Fibroblast of skin of left biceps (primary cell): ENCODE measurements at regions not wholly inside any gene's neighbourhood (a gene's known extent, or its start where the extent isn't known, plus 50 kb on each side); places are given as distances from the start of the nearest gene placed in this dataset.
"Not testable (repeated sequence)": the region's sequence is repeated elsewhere in the genome, so short reads cannot be mapped to it uniquely, and the experiment has no call there.

Source experiments
- DNase-seq, 2 experiments: peaks; one replicate each; pipeline ENCODE4 v3.0.0-alpha.2; 2013; ENCODE audit warnings: low read depth in 2 of 2

GRCh38 chr5:100379254-100379858 is 155.8 kb upstream of the FAM174A start:
- not testable (repeated sequence) for DNase-seq

- not testable (repeated sequence) for DNase-seq
Observed at GRCh38 chr5:100364757-100365478, 170.3 kb upstream of the FAM174A start.

- DNase-seq: not testable (repeated sequence)
Observed at GRCh38 chr5:100364343-100364742, 170.8 kb upstream of the FAM174A start.

- not testable (repeated sequence) for DNase-seq
Observed at GRCh38 chr5:100359998-100360397, 175.2 kb upstream of the FAM174A start.

- not testable (repeated sequence) for DNase-seq
Observed at GRCh38 chr5:100346269-100346668, 188.9 kb upstream of the FAM174A start.

- DNase-seq: not testable (repeated sequence)
Observed at GRCh38 chr5:100341485-100341884, 193.7 kb upstream of the FAM174A start.

GRCh38 chr5:100322483-100322882 is 212.7 kb upstream of the FAM174A start:
- no peak for DNase-seq

GRCh38 chr5:100319885-100320284 is 215.3 kb upstream of the FAM174A start:
- DNase-seq: no peak

GRCh38 chr5:100313657-100314056 is 221.5 kb upstream of the FAM174A start:
- no peak for DNase-seq

GRCh38 chr5:100311806-100312205 is 223.4 kb upstream of the FAM174A start:
- no peak for DNase-seq

GRCh38 chr5:100306000-100306399 is 229.2 kb upstream of the FAM174A start:
- no peak for DNase-seq

- DNase-seq: no peak
Observed at GRCh38 chr5:100303216-100303615, 232.0 kb upstream of the FAM174A start.

GRCh38 chr5:100299261-100299660 is 235.9 kb upstream of the FAM174A start:
- DNase-seq: no peak

- no peak for DNase-seq
Observed at GRCh38 chr5:100276071-100276470, 259.1 kb upstream of the FAM174A start.

GRCh38 chr5:100275631-100276030 is 259.5 kb upstream of the FAM174A start:
- DNase-seq: no peak

GRCh38 chr5:100273846-100274580 is 261.2 kb upstream of the FAM174A start:
- no peak for DNase-seq

- peak in 1 of 2 experiments; percentile 5 for DNase-seq
Observed at GRCh38 chr5:100270023-100270771, 265.0 kb upstream of the FAM174A start.

- DNase-seq: no peak
Observed at GRCh38 chr5:100260968-100261367, 274.2 kb upstream of the FAM174A start.

GRCh38 chr5:100252944-100253343 is 282.2 kb upstream of the FAM174A start:
- no peak for DNase-seq

GRCh38 chr5:100252037-100252436 is 283.1 kb upstream of the FAM174A start:
- no peak for DNase-seq

- DNase-seq: no peak
Observed at GRCh38 chr5:100249884-100250269, 285.3 kb upstream of the FAM174A start.
